ENCODE measurements at regions not wholly inside any gene's neighbourhood (a gene's known extent, or its start where the extent isn't known, plus 50 kb on each side); places are given as distances from the start of the nearest gene placed in this dataset.

GRCh38 chr15:46618984-46619383, 984.2 kb downstream of the SQOR start:
- H4K20me1 ChIP-seq (replicated peaks in 1 of 2; ENCODE audit: control insufficient read depth in 1 of 2, insufficient read depth in 2 of 2, low read length in 2 of 2) = no peaks in the 10 kb centered on the region
- H4K8ac ChIP-seq (ENCODE audit: extremely low read depth, insufficient read depth, low read length) = no peak overlapping the region
- no peak overlapping the region for H4K91ac ChIP-seq (replicated peaks; ENCODE audit: insufficient read length, low read length)
- no peak overlapping the region for H2AK5ac ChIP-seq (ENCODE audit: low read depth, low read length)
- POLR2A ChIA-PET (ENCODE audit: partially characterized antibody) = no interaction called here
- WGBS, 2 experiments (ENCODE audit: extremely low coverage in 1 of 2, insufficient coverage in 1 of 2, insufficient read length in 1 of 2, insufficient replicate concordance in 2 of 2, low coverage in 1 of 2, low lambda C conversion rate in 2 of 2, missing lambda C conversion rate in 1 of 2) = 89% methylated on average over 2 of the region's 2 CpGs; no CpG with 5 or more reads in 1 of the 2 experiments
- H2BK15ac ChIP-seq (ENCODE audit: low read length) = no peak overlapping the region
- no peak overlapping the region for H2BK12ac ChIP-seq (ENCODE audit: low read depth, low read length)
- H3K79me2 ChIP-seq (ENCODE audit: control insufficient read depth in 1 of 2, insufficient read depth in 2 of 2, low read length in 2 of 2) = no peaks in the 10 kb centered on the region
- H3K9me3 ChIP-seq (ENCODE audit: insufficient read depth in 2 of 2, low read depth in 1 of 2, low read length in 1 of 2) = peaks cover 2 to 8% of the 10 kb centered on the region in 2 experiments; a peak in 2 of 4 replicates
- H3K14ac ChIP-seq (ENCODE audit: insufficient read length) = no peak overlapping the region
- no peaks in the 10 kb centered on the region for H3K36me3 ChIP-seq (ENCODE audit: control insufficient read depth in 2 of 4, insufficient read depth in 4 of 4, low read length in 3 of 4)
- no peak overlapping the region for H3K23ac ChIP-seq (ENCODE audit: insufficient read length)
- no peak overlapping the region for H2BK20ac ChIP-seq (ENCODE audit: low read length)
- no peak overlapping the region for H3K4me3 ChIP-seq (ENCODE audit: extremely low read depth in 1 of 4, insufficient read depth in 2 of 4, low read depth in 3 of 4, low read length in 4 of 4)
- no peak overlapping the region for H2AFZ ChIP-seq (ENCODE audit: low read length)
- H2BK120ac ChIP-seq (replicated peaks; ENCODE audit: low read depth, low read length) = no peak overlapping the region
- H3K4me1 ChIP-seq (replicated peaks in 1 of 4; ENCODE audit: control insufficient read depth in 3 of 4, insufficient read depth in 4 of 4, low read length in 3 of 4) = no peaks in the 10 kb centered on the region
- no peak overlapping the region for H3K27ac ChIP-seq (ENCODE audit: low read depth, low read length)
- no peak overlapping the region for H3K9ac ChIP-seq (replicated peaks in 1 of 4; ENCODE audit: extremely low read depth in 1 of 4, low read depth in 3 of 4, low read length in 3 of 4)
- no peak overlapping the region for H3K18ac ChIP-seq (ENCODE audit: extremely low read depth, low read length)
- FAIRE-seq = no peak
- H3K27me3 ChIP-seq (replicated peaks in 1 of 4; ENCODE audit: control insufficient read depth in 3 of 4, extremely low read depth in 1 of 4, insufficient read depth in 3 of 4, low read length in 3 of 4) = peaks cover 0 to 1% (median 0%) of the 10 kb centered on the region in 4 experiments; a peak in 1 of 7 replicates
- no peak overlapping the region for H3K4ac ChIP-seq (replicated peaks; ENCODE audit: insufficient read length, low read depth, low read length)
- DNase-seq (ENCODE audit: low read depth in 1 of 2, low spot score in 2 of 2) = no peak
- H2BK5ac ChIP-seq (ENCODE audit: low read depth, low read length) = no peak overlapping the region
- no peak for TF ChIP-seq SP2 (IDR thresholded peaks at IDR 0.05; ENCODE audit: low read length)
- no peak for TF ChIP-seq CBX5 (IDR thresholded peaks at IDR 0.05; ENCODE audit: low read depth, low read length)
- no peak for TF ChIP-seq ATF3 (IDR thresholded peaks at IDR 0.05; ENCODE audit: insufficient read depth, low read depth, low read length)
- TF ChIP-seq KDM1A (IDR thresholded peaks at IDR 0.05; ENCODE audit: borderline replicate concordance, low read length) = no peak
- no peak for TF ChIP-seq CTCF (IDR thresholded peaks at IDR 0.05; ENCODE audit: control extremely low read depth in 1 of 3, insufficient read depth in 1 of 3, low read depth in 1 of 3, low read length in 3 of 3)
- no peak for TF ChIP-seq NRF1 (IDR thresholded peaks at IDR 0.05; ENCODE audit: low read depth, low read length)
- no peak for TF ChIP-seq TBP (IDR thresholded peaks at IDR 0.05; ENCODE audit: low read depth, low read length)
- no peak overlapping the region for H3K4me2 ChIP-seq (ENCODE audit: insufficient read depth in 1 of 2, low read depth in 2 of 2, low read length in 2 of 2)
- CTCF ChIA-PET (ENCODE audit: partially characterized antibody) = interaction anchor here (1.3 to 1.4 kb wide), 3 partner anchors 17 to 578 kb away, joined by 3 to 4 read pairs (median 3); no protein-coding TSS in a partner anchor
- H3K79me1 ChIP-seq (ENCODE audit: low read depth, low read length) = no peaks in the 10 kb centered on the region
- H3K56ac ChIP-seq (replicated peaks; ENCODE audit: insufficient read length, low read depth, low read length) = no peak overlapping the region
- H3K23me2 ChIP-seq (ENCODE audit: low read depth, low read length) = no peaks in the 10 kb centered on the region
- H4K5ac ChIP-seq (ENCODE audit: insufficient read length, low read depth, low read length) = no peak overlapping the region

Data from H1 (cell line).